Astrocyte (in vitro differentiated cells and primary cell): ENCODE measurements at regions not wholly inside any gene's neighbourhood (a gene's known extent, or its start where the extent isn't known, plus 50 kb on each side); places are given as distances from the start of the nearest gene placed in this dataset.

Experiments
- DNase-seq: peaks from one replicate; pipeline ENCODE4 v3.0.0-alpha.2; 2010; ENCODE audit warnings: low read depth
- FAIRE-seq: peaks from 2 replicates; lab custom pipeline; 2011; peaks lifted over from hg19 to GRCh38; lab: Jason Lieb, UNC
- H2AFZ ChIP-seq: 2 replicates; pipeline ENCODE4 v1.6.0; 2012; ENCODE audit warnings: low read depth, low read length, inconsistent platforms
- H3K27ac ChIP-seq: 2 replicates; pipeline ENCODE4 v1.5.1; 2011; ENCODE audit warnings: low read depth, low read length, inconsistent platforms
- H3K27me3 ChIP-seq: 2 replicates; pipeline ENCODE4 v1.6.0; 2011; ENCODE audit warnings: low read length, inconsistent platforms; ENCODE audit not compliant: insufficient read depth
- H3K36me3 ChIP-seq: 2 replicates; pipeline ENCODE4 v1.5.1; 2011; ENCODE audit warnings: low read length, inconsistent platforms; ENCODE audit not compliant: insufficient read depth
- H3K4me1 ChIP-seq: 2 replicates; pipeline ENCODE4 v1.5.1; 2011; ENCODE audit warnings: low read length, inconsistent platforms; ENCODE audit not compliant: insufficient read depth
- H3K4me2 ChIP-seq: 2 replicates; pipeline ENCODE4 v1.6.0; 2012; ENCODE audit warnings: low read length, inconsistent platforms
- H3K4me3 ChIP-seq: 2 replicates; pipeline ENCODE4 v1.5.1; 2011; ENCODE audit warnings: low read depth, mild to moderate bottlenecking, low read length, inconsistent platforms; ENCODE audit not compliant: insufficient read depth
- H3K79me2 ChIP-seq: 2 replicates; pipeline ENCODE4 v1.6.0; 2012; ENCODE audit warnings: mild to moderate bottlenecking, low read length, inconsistent platforms; ENCODE audit not compliant: insufficient read depth
- H3K9ac ChIP-seq: 2 replicates; pipeline ENCODE4 v1.6.0; 2012; ENCODE audit warnings: mild to moderate bottlenecking, low read length, inconsistent platforms
- H3K9me3 ChIP-seq: 2 replicates; pipeline ENCODE4 v1.5.1; 2012; ENCODE audit warnings: low read depth, mild to moderate bottlenecking, low read length, inconsistent platforms; ENCODE audit not compliant: insufficient read depth
- H4K20me1 ChIP-seq: 2 replicates; pipeline ENCODE4 v1.6.0; 2012; ENCODE audit warnings: low read length, inconsistent platforms; ENCODE audit not compliant: insufficient read depth
- H3K27ac Mint-ChIP-seq: one replicate; pipeline ENCODE4 v1.8.0; 2021; ENCODE audit warnings: mild to moderate bottlenecking, mixed read lengths; ENCODE audit not compliant: unreplicated experiment
- H3K27me3 Mint-ChIP-seq: one replicate; pipeline ENCODE4 v1.8.0; 2021; ENCODE audit warnings: low read depth, mixed read lengths; ENCODE audit not compliant: unreplicated experiment
- H3K36me3 Mint-ChIP-seq: one replicate; pipeline ENCODE4 v1.8.0; 2021; ENCODE audit warnings: low read depth, mixed read lengths; ENCODE audit not compliant: unreplicated experiment
- H3K4me1 Mint-ChIP-seq: one replicate; pipeline ENCODE4 v1.8.0; 2021; ENCODE audit warnings: low read depth, mixed read lengths; ENCODE audit not compliant: unreplicated experiment
- H3K4me3 Mint-ChIP-seq: one replicate; pipeline ENCODE4 v1.8.0; 2021; ENCODE audit warnings: mild to moderate bottlenecking, moderate library complexity, mixed read lengths; ENCODE audit not compliant: unreplicated experiment
- H3K9me3 Mint-ChIP-seq: one replicate; pipeline ENCODE4 v1.8.0; 2021; ENCODE audit warnings: mild to moderate bottlenecking, mixed read lengths; ENCODE audit not compliant: unreplicated experiment
- CTCF ChIP-seq: IDR thresholded peaks from 2 replicates; pipeline ENCODE4 v1.5.1; 2011; ENCODE audit warnings: low read depth, mild to moderate bottlenecking, inconsistent platforms, low read length, moderate library complexity; ENCODE audit not compliant: insufficient read depth
- EZH2 ChIP-seq: IDR thresholded peaks from 2 replicates; pipeline ENCODE4 v1.6.1; 2012; ENCODE audit warnings: mild to moderate bottlenecking, low read length, inconsistent platforms; ENCODE audit not compliant: insufficient read depth

GRCh38 chr10:78755063-78755701 lies 313.6 kb upstream of the ZMIZ1 start:
- no peaks in the 10 kb centered on the region for H3K36me3 ChIP-seq
- no peak overlapping the region for H3K27ac ChIP-seq
- Mint-ChIP-seq H3K9me3 (peaks cover 2% of the 10 kb centered on the region), H3K36me3 (peaks cover 1% of the 10 kb centered on the region), H3K4me1 (peaks cover 39% of the 10 kb centered on the region), H3K27me3 (peaks cover 20% of the 10 kb centered on the region), H3K4me3 (no peak overlapping the region), H3K27ac (peak overlapping the region; percentile 41)
- H4K20me1 ChIP-seq = no peaks in the 10 kb centered on the region
- no peaks in the 10 kb centered on the region for H3K9me3 ChIP-seq
- peak overlapping the region; percentile 40 for H2AFZ ChIP-seq
- H3K79me2 ChIP-seq = no peaks in the 10 kb centered on the region
- H3K27me3 ChIP-seq = no peaks in the 10 kb centered on the region
- peak overlapping the region; percentile 10 for H3K9ac ChIP-seq
- no peak for FAIRE-seq
- no peak overlapping the region for H3K4me3 ChIP-seq
- TF ChIP-seq CTCF = no peak
- TF ChIP-seq EZH2 = no peak
- peaks cover 40% of the 10 kb centered on the region for H3K4me1 ChIP-seq
- no peak for DNase-seq
- H3K4me2 ChIP-seq = peak overlapping the region; percentile 42

DNA sequence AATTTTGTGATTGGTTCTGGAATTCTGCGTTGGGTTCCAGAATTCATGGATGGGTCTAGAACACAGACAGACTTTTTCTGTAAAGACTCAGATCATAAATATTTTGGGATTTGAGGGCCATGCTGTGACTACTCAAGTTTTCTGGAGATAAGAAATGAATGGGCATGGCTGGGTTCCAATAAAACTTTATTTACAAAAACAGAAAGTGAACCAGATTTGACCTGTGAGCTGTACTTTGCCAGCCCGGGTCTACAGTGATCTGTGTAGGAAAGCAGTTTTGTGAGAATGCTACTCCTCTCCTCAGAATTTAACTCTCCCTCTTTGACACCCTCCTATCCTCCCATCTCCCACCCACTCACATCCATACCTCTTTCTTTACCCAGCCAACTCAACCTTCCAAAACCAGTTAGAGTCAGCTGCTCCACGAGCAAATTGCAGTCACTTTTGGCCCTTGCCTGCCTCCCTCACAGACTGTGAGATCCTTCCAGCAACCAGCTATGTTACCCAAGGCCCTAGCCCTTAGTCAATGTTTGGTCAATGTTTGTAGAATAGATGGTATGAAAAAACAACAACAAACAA lies 312.8 kb upstream of the ZMIZ1 start:
- Histone ChIP-seq H3K9me3 (no peaks in the 10 kb centered on the region), H3K36me3 (no peaks in the 10 kb centered on the region), H2AFZ (peak overlapping the region; percentile 11), H3K9ac (no peak overlapping the region), H3K4me2 (peak overlapping the region; percentile 12), H4K20me1 (no peaks in the 10 kb centered on the region), H3K4me1 (peaks cover 40% of the 10 kb centered on the region), H3K27ac (no peak overlapping the region), H3K4me3 (no peak overlapping the region), H3K79me2 (no peaks in the 10 kb centered on the region), H3K27me3 (no peaks in the 10 kb centered on the region)
- H3K36me3 Mint-ChIP-seq = peaks cover 1% of the 10 kb centered on the region
- H3K9me3 Mint-ChIP-seq = peaks cover 2% of the 10 kb centered on the region
- H3K4me1 Mint-ChIP-seq = peaks cover 41% of the 10 kb centered on the region
- DNase-seq (no peak), FAIRE-seq (peak; percentile 41)
- H3K4me3 Mint-ChIP-seq = peak overlapping the region; percentile 23
- TF ChIP-seq CTCF (no peak), EZH2 (no peak)
- peaks cover 26% of the 10 kb centered on the region for H3K27me3 Mint-ChIP-seq
- peak overlapping the region; percentile 88 for H3K27ac Mint-ChIP-seq
